CMK (cell line): ENCODE measurements at regions not wholly inside any gene's neighbourhood (a gene's known extent, or its start where the extent isn't known, plus 50 kb on each side); places are given as distances from the start of the nearest gene placed in this dataset.
"Not testable (repeated sequence)": the region's sequence is repeated elsewhere in the genome, so short reads cannot be mapped to it uniquely, and the experiment has no call there.

Experiments
- DNase-seq: peaks from one replicate; pipeline ENCODE4 v3.0.0-alpha.2; 2010; ENCODE audit warnings: low read depth

- no peak for DNase-seq
Observed at GRCh38 chr3:18189282-18190050, 235.7 kb downstream of the SATB1 start.

- no peak for DNase-seq
Observed at GRCh38 chr3:18188491-18188890, 236.6 kb downstream of the SATB1 start.

- DNase-seq = no peak
Observed at GRCh38 chr3:18185624-18186023, 239.5 kb downstream of the SATB1 start.

GRCh38 chr3:18182923-18183322 lies 242.2 kb downstream of the SATB1 start:
- DNase-seq = not testable (repeated sequence)

- DNase-seq = no peak
Observed at GRCh38 chr3:18179521-18179920, 245.6 kb downstream of the SATB1 start.

GRCh38 chr3:18177271-18177670 lies 247.9 kb downstream of the SATB1 start:
- DNase-seq = no peak

- DNase-seq = not testable (repeated sequence)
Observed at GRCh38 chr3:18173891-18174290, 251.2 kb downstream of the SATB1 start.

GRCh38 chr3:18159681-18160080 lies 265.5 kb downstream of the SATB1 start:
- no peak for DNase-seq

GRCh38 chr3:18153571-18154173 lies 271.5 kb downstream of the SATB1 start:
- DNase-seq = no peak

GRCh38 chr3:18151199-18151598 lies 273.9 kb downstream of the SATB1 start:
- no peak for DNase-seq

GRCh38 chr3:18149935-18150334 lies 275.2 kb downstream of the SATB1 start:
- no peak for DNase-seq

- no peak for DNase-seq
Observed at GRCh38 chr3:18149386-18149785, 275.8 kb downstream of the SATB1 start.

- DNase-seq = no peak
Observed at GRCh38 chr3:18144571-18144970, 280.6 kb downstream of the SATB1 start.

- no peak for DNase-seq
Observed at GRCh38 chr3:18143258-18143780, 281.8 kb downstream of the SATB1 start.

GRCh38 chr3:18137958-18138357 lies 287.2 kb downstream of the SATB1 start:
- no peak for DNase-seq

GRCh38 chr3:18135060-18135814 lies 289.9 kb downstream of the SATB1 start:
- DNase-seq = no peak

- DNase-seq = no peak
Observed at GRCh38 chr3:18134386-18135059, 290.6 kb downstream of the SATB1 start.

- no peak for DNase-seq
Observed at GRCh38 chr3:18132991-18133390, 292.1 kb downstream of the SATB1 start.

GRCh38 chr3:18127859-18128681 lies 297.1 kb downstream of the SATB1 start:
- peak; percentile 29 for DNase-seq

GRCh38 chr3:18127174-18127858 lies 297.8 kb downstream of the SATB1 start:
- peak; percentile 11 for DNase-seq

GRCh38 chr3:18126772-18127171 lies 298.4 kb downstream of the SATB1 start:
- no peak for DNase-seq
